DND-41 (cell line): ENCODE measurements at regions not wholly inside any gene's neighbourhood (a gene's known extent, or its start where the extent isn't known, plus 50 kb on each side); places are given as distances from the start of the nearest gene placed in this dataset.

ENCODE experiments used
- ATAC-seq: fragments of 200-7000 bp; cut with Tn5 transposase; 3 replicates; pipeline ENCODE4 v1.9.1; 2021; ENCODE audit warnings: low read depth; ENCODE audit not compliant: insufficient read depth
- DNase-seq: peaks from one replicate; pipeline ENCODE4 v3.0.0-alpha.2; 2020
- H2AFZ ChIP-seq: 2 replicates; pipeline ENCODE4 v1.6.0; 2012; ENCODE audit warnings: low read depth, low read length
- H3K27ac ChIP-seq: 2 replicates; pipeline ENCODE4 v1.5.1; 2012; ENCODE audit warnings: low read length, inconsistent platforms
- H3K27me3 ChIP-seq: fragments of 200-600 bp; sonication (generic); 2 replicates; pipeline ENCODE4 v1.6.0; 2012; ENCODE audit warnings: low read length, mild to moderate bottlenecking, inconsistent platforms; ENCODE audit not compliant: insufficient read depth, poor library complexity
- H3K36me3 ChIP-seq: 2 replicates; pipeline ENCODE4 v1.5.1; 2012; ENCODE audit warnings: low read length, inconsistent platforms; ENCODE audit not compliant: insufficient read depth
- H3K4me1 ChIP-seq: 2 replicates; pipeline ENCODE4 v1.5.1; 2012; ENCODE audit warnings: mild to moderate bottlenecking, low read length; ENCODE audit not compliant: insufficient read depth
- H3K4me2 ChIP-seq: 2 replicates; pipeline ENCODE4 v1.6.0; 2012; ENCODE audit warnings: mild to moderate bottlenecking, moderate library complexity, low read length, inconsistent platforms; ENCODE audit not compliant: insufficient read depth
- H3K4me3 ChIP-seq, 2 experiments: fragments of 200-600 bp in 1 of 2; shearing (Covaris generic) in 1 of 2; 2 replicates each; pipeline ENCODE4 v1.5.1; 2012 to 2016; ENCODE audit warnings: inconsistent platforms in 2 of 2, low read length in 2 of 2, mild to moderate bottlenecking in 2 of 2, low read depth in 1 of 2, moderate library complexity in 1 of 2
- H3K79me2 ChIP-seq: 2 replicates; pipeline ENCODE4 v1.6.0; 2012; ENCODE audit warnings: low read length, inconsistent platforms; ENCODE audit not compliant: insufficient read depth
- H3K9ac ChIP-seq: 2 replicates; pipeline ENCODE4 v1.6.0; 2012; ENCODE audit warnings: low read depth, mild to moderate bottlenecking, inconsistent platforms, low read length, moderate library complexity
- H3K9me3 ChIP-seq: 2 replicates; pipeline ENCODE4 v1.5.1; 2012; ENCODE audit warnings: low read length, moderate library complexity, mild to moderate bottlenecking, inconsistent platforms; ENCODE audit not compliant: insufficient read depth, severe bottlenecking
- H4K20me1 ChIP-seq: 2 replicates; pipeline ENCODE4 v1.6.0; 2012; ENCODE audit warnings: low read length; ENCODE audit not compliant: insufficient read depth
- CTCF ChIP-seq: IDR thresholded peaks from 2 replicates; pipeline ENCODE4 v1.5.1; 2012; ENCODE audit warnings: borderline replicate concordance, low read length, moderate library complexity, mild to moderate bottlenecking; ENCODE audit not compliant: poor library complexity, severe bottlenecking; ENCODE audit errors: extremely low read depth
- EZH2 ChIP-seq: IDR thresholded peaks from 3 replicates; pipeline ENCODE4 v1.6.1; 2012; ENCODE audit warnings: borderline replicate concordance, low read depth, mild to moderate bottlenecking, moderate library complexity, low read length, inconsistent platforms; ENCODE audit not compliant: severe bottlenecking

- Histone ChIP-seq H3K9me3 (no peaks in the 10 kb centered on the region), H3K4me3 (no peak overlapping the region), H3K27me3 (no peaks in the 10 kb centered on the region), H3K4me1 (peaks cover 40% of the 10 kb centered on the region), H3K36me3 (no peaks in the 10 kb centered on the region), H3K9ac (no peak overlapping the region), H4K20me1 (no peaks in the 10 kb centered on the region), H3K4me2 (no peak overlapping the region), H2AFZ (no peak overlapping the region), H3K79me2 (no peaks in the 10 kb centered on the region), H3K27ac (no peak overlapping the region)
- DNase-seq (no peak), ATAC-seq (no peak)
- no peak for TF ChIP-seq EZH2
- TF ChIP-seq CTCF: no peak
Measured at GRCh38 chr11:127629200-127629599, 628.6 kb upstream of the KIRREL3 start.

- Histone ChIP-seq H3K4me2 (no peak overlapping the region), H2AFZ (no peak overlapping the region), H3K36me3 (no peaks in the 10 kb centered on the region), H3K27me3 (no peaks in the 10 kb centered on the region), H3K9ac (no peak overlapping the region), H3K4me1 (peaks cover 48% of the 10 kb centered on the region), H4K20me1 (no peaks in the 10 kb centered on the region), H3K4me3 (no peak overlapping the region), H3K27ac (no peak overlapping the region), H3K9me3 (no peaks in the 10 kb centered on the region), H3K79me2 (no peaks in the 10 kb centered on the region)
- TF ChIP-seq EZH2 (no peak), CTCF (no peak)
- DNase-seq (no peak), ATAC-seq (no peak)
Measured at GRCh38 chr11:127628458-127628785, 627.9 kb upstream of the KIRREL3 start.

GRCh38 chr11:127627629-127628457 lies 627.3 kb upstream of the KIRREL3 start:
- Histone ChIP-seq H2AFZ (no peak overlapping the region), H4K20me1 (no peaks in the 10 kb centered on the region), H3K9me3 (no peaks in the 10 kb centered on the region), H3K9ac (no peak overlapping the region), H3K36me3 (no peaks in the 10 kb centered on the region), H3K4me2 (no peak overlapping the region), H3K79me2 (no peaks in the 10 kb centered on the region), H3K4me3 (no peak overlapping the region), H3K27me3 (no peaks in the 10 kb centered on the region), H3K4me1 (peaks cover 54% of the 10 kb centered on the region), H3K27ac (no peak overlapping the region)
- no peak for TF ChIP-seq EZH2
- DNase-seq (no peak), ATAC-seq (no peak)

- ATAC-seq: no peak
- no peak overlapping the region for H2AFZ ChIP-seq
- no peaks in the 10 kb centered on the region for H3K27me3 ChIP-seq
- H3K9me3 ChIP-seq: no peaks in the 10 kb centered on the region
- DNase-seq: no peak
- H3K36me3 ChIP-seq: no peaks in the 10 kb centered on the region
- no peak overlapping the region for H3K4me3 ChIP-seq
- peak overlapping the region; percentile 40; the same call in 1 of the 2 replicates for H3K27ac ChIP-seq
- H3K9ac ChIP-seq: no peak overlapping the region
- H3K4me1 ChIP-seq: peaks cover 60% of the 10 kb centered on the region
- no peaks in the 10 kb centered on the region for H4K20me1 ChIP-seq
- no peaks in the 10 kb centered on the region for H3K79me2 ChIP-seq
- H3K4me2 ChIP-seq: no peak overlapping the region
- TF ChIP-seq CTCF (no peak), EZH2 (no peak)
Measured at GRCh38 chr11:127627204-127627603, 626.6 kb upstream of the KIRREL3 start.
